GM23338 (cell line): ENCODE measurements at regions not wholly inside any gene's neighbourhood (a gene's known extent, or its start where the extent isn't known, plus 50 kb on each side); places are given as distances from the start of the nearest gene placed in this dataset.

ENCODE experiments used
- ATAC-seq: fragments of 200-7000 bp; cut with Tn5 transposase; 3 replicates; pipeline ENCODE4 v1.9.1; 2020
- DNase-seq: peaks from one replicate; pipeline ENCODE4 v3.0.0-alpha.2; 2015; ENCODE audit warnings: low spot score
- H2AFZ ChIP-seq: fragments of 200-600 bp; sonication (generic); 2 replicates; pipeline ENCODE4 v1.8.0; 2016; ENCODE audit warnings: antibody characterized with exemption, mild to moderate bottlenecking, moderate library complexity
- H3F3A ChIP-seq: fragments of 200-600 bp; sonication (generic); replicated peaks from 2 replicates; pipeline ENCODE4 v1.8.0; 2017; ENCODE audit warnings: antibody characterized with exemption, mixed run types, low read depth
- H3K27ac ChIP-seq: fragments of 200-600 bp; sonication (generic); 2 replicates; pipeline ENCODE4 v1.6.1; 2016; ENCODE audit warnings: low read depth
- H3K27me3 ChIP-seq: fragments of 200-600 bp; sonication (generic); 2 replicates; pipeline ENCODE4 v1.8.0; 2016; ENCODE audit warnings: mild to moderate bottlenecking, mixed run types, moderate library complexity; ENCODE audit not compliant: insufficient read depth
- H3K36me3 ChIP-seq: fragments of 200-600 bp; sonication (generic); 2 replicates; pipeline ENCODE4 v1.8.0; 2016; ENCODE audit warnings: mild to moderate bottlenecking; ENCODE audit not compliant: insufficient read depth
- H3K4me1 ChIP-seq: fragments of 200-600 bp; sonication (generic); 2 replicates; pipeline ENCODE4 v1.8.0; 2016; ENCODE audit warnings: mild to moderate bottlenecking, moderate library complexity; ENCODE audit not compliant: insufficient read depth
- H3K4me2 ChIP-seq: fragments of 200-600 bp; sonication (generic); 2 replicates; pipeline ENCODE4 v1.7.1; 2017; ENCODE audit warnings: mixed run types
- H3K4me3 ChIP-seq: fragments of 200-600 bp; sonication (generic); 2 replicates; pipeline ENCODE4 v1.6.1; 2016; ENCODE audit warnings: mixed run types
- H3K79me2 ChIP-seq: fragments of 200-600 bp; sonication (generic); replicated peaks from 2 replicates; pipeline ENCODE4 v1.8.0; 2017; ENCODE audit warnings: mild to moderate bottlenecking; ENCODE audit not compliant: insufficient read depth
- H3K9me2 ChIP-seq: fragments of 200-600 bp; sonication (generic); 2 replicates; pipeline ENCODE4 v1.8.0; 2017; ENCODE audit not compliant: insufficient read depth
- H4K20me1 ChIP-seq: fragments of 200-600 bp; sonication (generic); replicated peaks from 2 replicates; pipeline ENCODE4 v1.8.0; 2017; ENCODE audit warnings: mild to moderate bottlenecking; ENCODE audit not compliant: insufficient read depth
- H3K27ac Mint-ChIP-seq: 2 replicates; pipeline ENCODE4 v1.8.0; 2020; ENCODE audit warnings: inconsistent platforms, mild to moderate bottlenecking, moderate library complexity, mixed read lengths
- H3K27me3 Mint-ChIP-seq: 3 replicates; pipeline ENCODE4 v1.8.0; 2022; ENCODE audit warnings: low read depth, mild to moderate bottlenecking, moderate library complexity, mixed read lengths, inconsistent platforms; ENCODE audit not compliant: insufficient read depth, poor library complexity
- H3K36me3 Mint-ChIP-seq: 3 replicates; pipeline ENCODE4 v1.8.0; 2021; ENCODE audit warnings: low read depth, mild to moderate bottlenecking, inconsistent platforms, moderate library complexity, mixed read lengths
- H3K4me1 Mint-ChIP-seq: 3 replicates; pipeline ENCODE4 v1.8.0; 2020; ENCODE audit warnings: mild to moderate bottlenecking, inconsistent platforms, mixed read lengths
- H3K4me3 Mint-ChIP-seq: 3 replicates; pipeline ENCODE4 v1.8.0; 2021; ENCODE audit warnings: moderate library complexity, mild to moderate bottlenecking, inconsistent platforms, mixed read lengths
- H3K9me3 Mint-ChIP-seq: 3 replicates; pipeline ENCODE4 v1.8.0; 2020; ENCODE audit warnings: moderate library complexity, mild to moderate bottlenecking, inconsistent platforms, mixed read lengths
- CTCF ChIP-seq, 2 experiments: fragments of 200-600 bp in 1 of 2; sonication (generic) in 1 of 2; conservative IDR thresholded peaks; 2 replicates each; pipeline versions ENCODE4 v1.5.1 to v1.6.1; 2016 to 2017; ENCODE audit warnings: antibody characterized with exemption in 2 of 2, low read depth in 2 of 2, mild to moderate bottlenecking in 2 of 2, moderate library complexity in 1 of 2
- ETS1 ChIP-seq: IDR thresholded peaks from 2 replicates; pipeline ENCODE4 v1.6.1; 2016; ENCODE audit warnings: antibody characterized with exemption
- EZH2 ChIP-seq: fragments of 200-600 bp; sonication (generic); IDR thresholded peaks from one replicate; pipeline ENCODE4 v1.8.0; 2017; ENCODE audit warnings: antibody characterized with exemption, mild to moderate bottlenecking, low read depth; ENCODE audit not compliant: unreplicated experiment
- EZH2phosphoT487 ChIP-seq: fragments of 200-600 bp; sonication (generic); IDR thresholded peaks from one replicate; pipeline ENCODE4 v1.8.1; 2018; ENCODE audit warnings: antibody characterized with exemption; ENCODE audit not compliant: unreplicated experiment
- JUNB ChIP-seq: IDR thresholded peaks from one replicate; pipeline ENCODE4 v1.6.1; 2016; ENCODE audit warnings: antibody characterized with exemption; ENCODE audit not compliant: unreplicated experiment
- NANOG ChIP-seq: IDR thresholded peaks from 2 replicates; pipeline ENCODE4 v1.6.1; 2016; ENCODE audit warnings: antibody characterized with exemption, borderline replicate concordance
- POLR2AphosphoS5 ChIP-seq: IDR thresholded peaks from 2 replicates; pipeline ENCODE4 v1.6.1; 2016; ENCODE audit warnings: antibody characterized with exemption, low read depth
- REST ChIP-seq: IDR thresholded peaks from one replicate; pipeline ENCODE4 v1.6.1; 2018; ENCODE audit warnings: antibody characterized with exemption; ENCODE audit not compliant: unreplicated experiment
- STAT1 ChIP-seq: IDR thresholded peaks from one replicate; pipeline ENCODE4 v1.6.1; 2016; ENCODE audit warnings: antibody characterized with exemption; ENCODE audit not compliant: unreplicated experiment

GRCh38 chr11:33558097-33558496, 142.5 kb downstream of the C11orf91 start:
- Histone ChIP-seq H2AFZ (no peak overlapping the region), H3K27me3 (no peaks in the 10 kb centered on the region), H3K79me2 (no peaks in the 10 kb centered on the region), H3F3A (no peaks in the 10 kb centered on the region), H3K4me3 (no peak overlapping the region), H4K20me1 (no peaks in the 10 kb centered on the region), H3K36me3 (no peaks in the 10 kb centered on the region), H3K27ac (no peak overlapping the region), H3K4me2 (no peak overlapping the region), H3K9me2 (no peaks in the 10 kb centered on the region), H3K4me1 (0 out of 2 replicates have a peak, but pooled peaks cover 3% of the 10 kb centered on the region)
- no peak overlapping the region for H3K4me3 Mint-ChIP-seq
- H3K9me3 Mint-ChIP-seq, result no peaks in the 10 kb centered on the region
- peaks cover 6% of the 10 kb centered on the region; the same call in 2 of the 3 replicates for H3K4me1 Mint-ChIP-seq
- no peaks in the 10 kb centered on the region for H3K36me3 Mint-ChIP-seq
- no peak for DNase-seq
- H3K27me3 Mint-ChIP-seq, result no peaks in the 10 kb centered on the region
- no peak overlapping the region for H3K27ac Mint-ChIP-seq
- no peak for TF ChIP-seq REST
- TF ChIP-seq CTCF (conservative IDR thresholded peaks at IDR 0.05; ENCODE audit: low read depth in 2 of 2), result no peak
- no peak for TF ChIP-seq EZH2
- no peak for TF ChIP-seq NANOG
- no peak for ATAC-seq

- Histone ChIP-seq H3K4me3 (no peak overlapping the region), H3K79me2 (no peaks in the 10 kb centered on the region), H3F3A (no peaks in the 10 kb centered on the region), H3K36me3 (no peaks in the 10 kb centered on the region), H3K27ac (no peak overlapping the region; the same call in 1 of the 2 replicates), H4K20me1 (no peaks in the 10 kb centered on the region), H3K4me1 (0 out of 2 replicates have a peak, but pooled peaks cover 3% of the 10 kb centered on the region), H3K9me2 (no peaks in the 10 kb centered on the region), H3K4me2 (no peak overlapping the region), H2AFZ (no peak overlapping the region), H3K27me3 (no peaks in the 10 kb centered on the region)
- no peaks in the 10 kb centered on the region for H3K27me3 Mint-ChIP-seq
- no peak overlapping the region for H3K27ac Mint-ChIP-seq
- no peaks in the 10 kb centered on the region for H3K9me3 Mint-ChIP-seq
- H3K4me1 Mint-ChIP-seq, result peaks cover 6% of the 10 kb centered on the region; the same call in 2 of the 3 replicates
- peak; percentile 33 for DNase-seq
- no peak overlapping the region for H3K4me3 Mint-ChIP-seq
- ATAC-seq, result no peak
- H3K36me3 Mint-ChIP-seq, result no peaks in the 10 kb centered on the region
- TF ChIP-seq CTCF (conservative IDR thresholded peaks at IDR 0.05; ENCODE audit: low read depth in 2 of 2) (no peak), EZH2phosphoT487 (no peak), POLR2AphosphoS5 (no peak), JUNB (no peak), NANOG (no peak), REST (no peak), ETS1 (no peak), STAT1 (no peak)
Measured at GRCh38 chr11:33557201-33557600, 143.4 kb downstream of the C11orf91 start.
